Ascending aorta (tissue), 2 donors: ENCODE measurements at regions not wholly inside any gene's neighbourhood (a gene's known extent, or its start where the extent isn't known, plus 50 kb on each side); places are given as distances from the start of the nearest gene placed in this dataset.

ENCODE experiments used
- DNase-seq, 2 donors: peaks; one replicate each; pipeline ENCODE4 v3.0.0-alpha.2; 2019; ENCODE audit warnings: low spot score in 2 of 2
- H3K27ac ChIP-seq, 2 donors: fragments of 200-600 bp; sonication (generic); one replicate each; pipeline ENCODE4 v1.5.1; 2016 to 2017; ENCODE audit warnings: mild to moderate bottlenecking in 1 of 2
- H3K27me3 ChIP-seq: fragments of 200-600 bp; sonication (generic); one replicate; pipeline ENCODE4 v1.5.1; 2017
- H3K36me3 ChIP-seq, 2 donors: fragments of 200-600 bp; sonication (generic); one replicate each; pipeline ENCODE4 v1.5.1; 2016
- H3K4me1 ChIP-seq, 2 donors: fragments of 200-600 bp; sonication (generic); one replicate each; pipeline ENCODE4 v1.5.1; 2016 to 2017; ENCODE audit warnings: mild to moderate bottlenecking in 1 of 2
- H3K4me3 ChIP-seq, 2 donors: fragments of 200-600 bp; sonication (generic); one replicate each; pipeline ENCODE4 v1.5.1; 2016 to 2017; ENCODE audit warnings: mild to moderate bottlenecking in 1 of 2
- H3K9me3 ChIP-seq, 2 donors: fragments of 200-600 bp; sonication (generic); one replicate each; pipeline ENCODE4 v1.5.1; 2016
- intact Hi-C: fragments of 100-400 bp; cut with DNase I; formaldehyde crosslinking; loops from one replicate; pipeline ENCODE4 v1.15.1; 2023
- TF ChIP-seq, protein P1 (sequence below), 3 experiments: fragments of 200-600 bp in 2 of 3; fragments of 450-650 bp in 1 of 3; sonication (generic) in 2 of 3; IDR thresholded peaks; one replicate each; pipeline ENCODE4 v1.5.1; 2016 to 2019; ENCODE audit warnings: antibody characterized with exemption in 3 of 3, mild to moderate bottlenecking in 1 of 3, moderate library complexity in 1 of 3

- peaks cover 0 to 6% of the 10 kb centered on the region in 2 donors for H3K9me3 ChIP-seq
- intact Hi-C loops, result no loop called here
- DNase-seq, result no peak
- no peaks in the 10 kb centered on the region for H3K36me3 ChIP-seq
- TF ChIP-seq, protein P1, sequence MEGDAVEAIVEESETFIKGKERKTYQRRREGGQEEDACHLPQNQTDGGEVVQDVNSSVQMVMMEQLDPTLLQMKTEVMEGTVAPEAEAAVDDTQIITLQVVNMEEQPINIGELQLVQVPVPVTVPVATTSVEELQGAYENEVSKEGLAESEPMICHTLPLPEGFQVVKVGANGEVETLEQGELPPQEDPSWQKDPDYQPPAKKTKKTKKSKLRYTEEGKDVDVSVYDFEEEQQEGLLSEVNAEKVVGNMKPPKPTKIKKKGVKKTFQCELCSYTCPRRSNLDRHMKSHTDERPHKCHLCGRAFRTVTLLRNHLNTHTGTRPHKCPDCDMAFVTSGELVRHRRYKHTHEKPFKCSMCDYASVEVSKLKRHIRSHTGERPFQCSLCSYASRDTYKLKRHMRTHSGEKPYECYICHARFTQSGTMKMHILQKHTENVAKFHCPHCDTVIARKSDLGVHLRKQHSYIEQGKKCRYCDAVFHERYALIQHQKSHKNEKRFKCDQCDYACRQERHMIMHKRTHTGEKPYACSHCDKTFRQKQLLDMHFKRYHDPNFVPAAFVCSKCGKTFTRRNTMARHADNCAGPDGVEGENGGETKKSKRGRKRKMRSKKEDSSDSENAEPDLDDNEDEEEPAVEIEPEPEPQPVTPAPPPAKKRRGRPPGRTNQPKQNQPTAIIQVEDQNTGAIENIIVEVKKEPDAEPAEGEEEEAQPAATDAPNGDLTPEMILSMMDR (IDR thresholded peaks at IDR 0.05), result no peak
- H3K4me1 ChIP-seq, result no peaks in the 10 kb centered on the region
- no peak overlapping the region for H3K4me3 ChIP-seq
- no peak overlapping the region for H3K27ac ChIP-seq
- no peaks in the 10 kb centered on the region for H3K27me3 ChIP-seq
Measured at GRCh38 chr4:162921178-162921785, 245.4 kb downstream of the NAF1 start.

GRCh38 chr4:162920649-162921048 lies 246.0 kb downstream of the NAF1 start:
- Histone ChIP-seq H3K27ac (no peak overlapping the region), H3K4me3 (no peak overlapping the region), H3K9me3 (peaks cover 0 to 12% of the 10 kb centered on the region in 2 donors), H3K36me3 (no peaks in the 10 kb centered on the region), H3K4me1 (no peaks in the 10 kb centered on the region), H3K27me3 (no peaks in the 10 kb centered on the region)
- intact Hi-C loops, result no loop called here
- no peak for DNase-seq
- TF ChIP-seq, protein P1 (IDR thresholded peaks at IDR 0.05), result no peak

DNA sequence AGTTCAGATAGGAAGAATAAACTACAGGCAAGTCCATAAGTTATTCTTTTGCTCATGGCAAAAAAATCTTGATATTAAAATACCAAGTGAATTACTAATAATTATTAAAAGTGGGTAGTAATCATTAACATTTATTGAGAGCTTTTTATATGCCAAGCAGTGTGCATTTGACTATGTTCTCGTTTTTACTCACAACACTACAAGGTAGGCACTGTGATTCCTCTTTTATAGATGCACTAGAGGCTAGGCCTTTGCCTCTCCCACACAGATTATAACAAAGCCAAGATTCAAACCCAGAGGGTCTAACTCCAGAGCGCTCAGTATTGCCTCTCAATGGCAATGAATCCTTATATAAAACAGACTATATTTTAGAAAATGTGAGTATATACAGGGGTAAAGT lies 254.2 kb downstream of the NAF1 start:
- intact Hi-C loops, result no loop called here
- H3K4me3 ChIP-seq, result no peak overlapping the region
- DNase-seq, result no peak
- peaks cover 0 to 12% of the 10 kb centered on the region in 2 donors for H3K9me3 ChIP-seq
- H3K4me1 ChIP-seq, result no peaks in the 10 kb centered on the region
- TF ChIP-seq, protein P1 (IDR thresholded peaks at IDR 0.05), result no peak
- no peaks in the 10 kb centered on the region for H3K36me3 ChIP-seq
- H3K27me3 ChIP-seq, result no peaks in the 10 kb centered on the region
- H3K27ac ChIP-seq, result no peak overlapping the region

DNA sequence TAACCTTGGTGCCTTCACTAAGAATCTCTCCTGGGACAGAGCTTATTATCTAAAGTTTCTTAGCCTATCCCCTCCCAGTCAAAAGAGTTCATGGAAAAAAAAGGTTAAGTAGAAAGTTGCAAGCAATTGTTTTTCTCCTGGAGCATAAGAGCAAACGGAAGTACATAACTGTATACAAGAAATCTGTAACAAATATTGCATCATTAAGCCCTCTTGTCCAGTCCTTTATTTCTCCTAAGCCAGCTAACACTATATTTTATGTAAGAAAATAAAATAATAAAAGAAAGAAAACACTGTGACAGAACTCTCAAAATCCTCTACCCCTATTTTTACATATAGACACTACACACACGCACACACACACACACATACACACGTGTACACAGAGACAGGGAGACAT lies 255.3 kb downstream of the NAF1 start:
- Histone ChIP-seq H3K36me3 (no peaks in the 10 kb centered on the region), H3K9me3 (peaks cover under 1 to 9% of the 10 kb centered on the region in 2 donors), H3K27me3 (no peaks in the 10 kb centered on the region), H3K4me3 (no peak overlapping the region), H3K4me1 (no peaks in the 10 kb centered on the region), H3K27ac (no peak overlapping the region)
- TF ChIP-seq, protein P1 (IDR thresholded peaks at IDR 0.05), result no peak
- DNase-seq, result no peak
- intact Hi-C loops, result no loop called here

DNA sequence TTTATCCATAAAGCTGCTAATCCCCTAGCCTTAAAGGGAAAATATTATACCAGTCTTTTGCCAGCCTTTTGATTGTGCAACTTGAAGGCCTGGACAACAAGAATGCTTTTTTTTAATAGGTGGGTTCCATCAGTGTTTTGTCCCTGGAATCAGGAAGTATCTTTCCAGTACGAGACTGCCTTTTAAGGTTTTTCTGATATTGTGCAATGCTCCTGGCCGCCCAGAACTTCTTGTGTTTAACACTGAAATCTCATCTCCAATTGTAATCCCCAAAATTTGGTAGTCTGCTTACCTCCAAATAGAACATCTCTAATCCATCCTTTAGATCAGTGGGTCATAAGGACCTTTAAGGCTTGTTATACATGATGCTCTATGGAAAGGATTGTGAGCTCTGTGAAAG lies 256.7 kb downstream of the NAF1 start:
- H3K4me1 ChIP-seq, result no peaks in the 10 kb centered on the region
- no peak for DNase-seq
- H3K27me3 ChIP-seq, result no peaks in the 10 kb centered on the region
- intact Hi-C loops, result no loop called here
- H3K36me3 ChIP-seq, result no peaks in the 10 kb centered on the region
- TF ChIP-seq, protein P1 (IDR thresholded peaks at IDR 0.05), result no peak
- H3K27ac ChIP-seq, result no peak overlapping the region
- H3K9me3 ChIP-seq, result peaks cover 5 to 13% of the 10 kb centered on the region in 2 donors
- no peak overlapping the region for H3K4me3 ChIP-seq

DNA sequence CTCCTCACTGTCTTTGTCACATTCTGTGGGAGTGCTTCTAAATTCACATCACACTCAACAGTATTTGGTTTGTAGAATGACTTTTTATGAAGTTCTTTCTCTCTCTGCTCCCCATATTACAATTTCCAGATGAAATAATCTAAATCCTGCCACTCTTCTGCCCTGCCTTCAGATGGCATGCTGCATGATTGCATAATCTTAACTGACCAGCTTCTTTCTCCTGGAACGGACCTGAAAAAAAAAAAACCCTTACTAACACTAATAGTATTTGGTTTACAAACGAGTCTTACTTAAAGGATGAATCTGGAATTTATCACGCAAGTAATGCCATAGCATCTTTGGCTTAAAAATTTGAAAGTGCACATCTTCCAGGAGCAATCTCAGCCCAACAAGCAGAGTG lies 272.3 kb downstream of the NAF1 start:
- intact Hi-C loops, result no loop called here
- H3K36me3 ChIP-seq, result no peaks in the 10 kb centered on the region

More for the DNA sequence above, 272.3 kb downstream of the NAF1 start:
- Histone ChIP-seq H3K27ac (no peak overlapping the region), H3K4me1 (no peaks in the 10 kb centered on the region), H3K27me3 (no peaks in the 10 kb centered on the region), H3K9me3 (no peaks in the 10 kb centered on the region), H3K4me3 (no peak overlapping the region)
- TF ChIP-seq, protein P1 (IDR thresholded peaks at IDR 0.05), result no peak
- no peak for DNase-seq
